Panc1 (cell line): ENCODE measurements at regions not wholly inside any gene's neighbourhood (a gene's known extent, or its start where the extent isn't known, plus 50 kb on each side); places are given as distances from the start of the nearest gene placed in this dataset.
"Not testable (repeated sequence)": the region's sequence is repeated elsewhere in the genome, so short reads cannot be mapped to it uniquely, and the experiment has no call there.

Experiments
- ATAC-seq: fragments of 200-7000 bp; cut with Tn5 transposase; 2 replicates; pipeline ENCODE4 v1.9.1; 2020; ENCODE audit warnings: mild to moderate bottlenecking, moderate library complexity
- BruUV-seq: library from RNA; stranded (reverse); fragments of 400-500 nt; replicated peaks from 2 replicates; lab custom pipeline; 2021; lab: Mats Ljungman, UMichigan
- CTCF ChIA-PET: fragments of 300-600 bp; sonication (Branson Sonifier 250); formaldehyde crosslinking; loops from one replicate; lab custom pipeline; 2022; ENCODE audit warnings: antibody characterized with exemption; lab: Charles Lee
- POLR2A ChIA-PET: fragments of 300-600 bp; sonication (Branson Sonifier 250); formaldehyde crosslinking; loops from one replicate; lab custom pipeline; 2022; ENCODE audit warnings: antibody characterized with exemption; lab: Charles Lee
- DNase-seq: peaks from one replicate; pipeline ENCODE4 v3.0.0-alpha.2; 2010; ENCODE audit warnings: low read depth, low spot score
- H3K27ac ChIP-seq: 2 replicates; pipeline ENCODE4 v1.5.1; 2011; ENCODE audit warnings: mild to moderate bottlenecking, low read length, inconsistent platforms
- H3K27me3 ChIP-seq: fragments of 200-500 bp; sonication (Bioruptor generic); 2 replicates; pipeline ENCODE4 v1.6.0; 2014; ENCODE audit warnings: low read length, inconsistent platforms; ENCODE audit not compliant: control insufficient read depth, insufficient read depth
- H3K36me3 ChIP-seq: fragments of 200-500 bp; sonication (Bioruptor generic); 2 replicates; pipeline ENCODE4 v1.5.1; 2014; ENCODE audit warnings: inconsistent platforms, mild to moderate bottlenecking, low read length, moderate library complexity; ENCODE audit not compliant: control insufficient read depth, insufficient read depth
- H3K4me1 ChIP-seq: 2 replicates; pipeline ENCODE4 v1.5.1; 2011; ENCODE audit warnings: inconsistent platforms, mild to moderate bottlenecking, low read length, moderate library complexity; ENCODE audit not compliant: control insufficient read depth, insufficient read depth
- H3K4me3 ChIP-seq, 2 experiments: 2 replicates each; pipeline ENCODE4 v1.5.1; 2011 to 2012; ENCODE audit warnings: low read depth in 2 of 2, low read length in 2 of 2, mild to moderate bottlenecking in 2 of 2, inconsistent platforms in 1 of 2, moderate library complexity in 1 of 2
- H3K9me3 ChIP-seq: fragments of 200-500 bp; sonication (Bioruptor generic); 2 replicates; pipeline ENCODE4 v1.5.1; 2014; ENCODE audit warnings: low read depth, mild to moderate bottlenecking, inconsistent platforms, low read length, moderate library complexity; ENCODE audit not compliant: control insufficient read depth, insufficient read depth
- POLR2AphosphoS5 ChIP-seq: IDR thresholded peaks from 2 replicates; pipeline ENCODE4 v1.6.1; 2012; ENCODE audit warnings: mild to moderate bottlenecking, low read depth, low read length, moderate library complexity
- REST ChIP-seq, 2 experiments: IDR thresholded peaks; 2 replicates each; pipeline ENCODE4 v1.6.1; 2011 to 2012; ENCODE audit warnings: low read depth in 2 of 2, control low read depth in 1 of 2, low read length in 1 of 2, mild to moderate bottlenecking in 1 of 2, moderate library complexity in 1 of 2; ENCODE audit not compliant: insufficient read depth in 1 of 2
- SIN3A ChIP-seq: IDR thresholded peaks from 2 replicates; pipeline ENCODE4 v1.6.1; 2012; ENCODE audit warnings: low read depth, mild to moderate bottlenecking, low read length, moderate library complexity, borderline replicate concordance; ENCODE audit not compliant: insufficient read depth
- TCF7L2 ChIP-seq: IDR thresholded peaks from 2 replicates; pipeline ENCODE4 v1.6.1; 2011; ENCODE audit warnings: mild to moderate bottlenecking, low read depth, low read length, inconsistent platforms
- in situ Hi-C: cut with HindIII; loops from 2 replicates; pipeline ENCODE4 v1.10.0; 2016; ENCODE audit warnings: low sequenced_read_pairs, low pct_unique_long_range_greater_than_20kb
- intact Hi-C: fragments of 100-400 bp; cut with micrococcal nuclease; formaldehyde crosslinking; loops from one replicate; pipeline ENCODE4 v1.10.0; 2022; ENCODE audit not compliant: unreplicated experiment
- TF ChIP-seq, protein P1 (sequence below): fragments of 450-650 bp; IDR thresholded peaks from 2 replicates; pipeline ENCODE4 v1.5.1; 2017; ENCODE audit warnings: mild to moderate bottlenecking

DNA sequence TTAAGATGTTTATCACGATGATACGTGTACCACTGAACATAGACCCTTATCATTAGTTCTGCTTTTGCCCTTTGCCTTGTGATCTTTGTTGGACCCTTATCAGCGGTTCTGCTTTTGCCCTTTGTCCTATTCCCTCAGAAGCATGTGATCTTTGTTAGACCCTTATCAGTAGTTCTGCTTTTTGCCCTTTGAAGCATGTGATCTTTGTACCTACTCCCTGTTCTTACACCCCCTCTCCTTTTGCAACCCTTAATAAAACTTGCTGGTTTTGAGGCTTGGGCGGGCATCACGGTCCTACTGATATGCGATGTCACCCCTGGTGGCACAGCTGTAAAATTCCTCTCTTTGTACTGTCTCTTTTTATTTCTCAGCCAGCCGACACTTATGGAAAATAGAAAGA, 117.0 kb downstream of the SDHAF3 start:
- H3K36me3 ChIP-seq, intact Hi-C loops, BruUV-seq, H3K27ac ChIP-seq, DNase-seq, H3K9me3 ChIP-seq, POLR2A ChIA-PET, CTCF ChIA-PET, ATAC-seq, H3K4me1 ChIP-seq, H3K27me3 ChIP-seq, in situ Hi-C loops, H3K4me3 ChIP-seq: not testable (repeated sequence)

- TF ChIP-seq REST (IDR thresholded peaks at IDR 0.05; ENCODE audit: insufficient read depth in 1 of 2, low read depth in 2 of 2, low read length in 1 of 2) (no peak), POLR2AphosphoS5 (no peak), TCF7L2 (no peak), SIN3A (no peak)
- TF ChIP-seq, protein P1, sequence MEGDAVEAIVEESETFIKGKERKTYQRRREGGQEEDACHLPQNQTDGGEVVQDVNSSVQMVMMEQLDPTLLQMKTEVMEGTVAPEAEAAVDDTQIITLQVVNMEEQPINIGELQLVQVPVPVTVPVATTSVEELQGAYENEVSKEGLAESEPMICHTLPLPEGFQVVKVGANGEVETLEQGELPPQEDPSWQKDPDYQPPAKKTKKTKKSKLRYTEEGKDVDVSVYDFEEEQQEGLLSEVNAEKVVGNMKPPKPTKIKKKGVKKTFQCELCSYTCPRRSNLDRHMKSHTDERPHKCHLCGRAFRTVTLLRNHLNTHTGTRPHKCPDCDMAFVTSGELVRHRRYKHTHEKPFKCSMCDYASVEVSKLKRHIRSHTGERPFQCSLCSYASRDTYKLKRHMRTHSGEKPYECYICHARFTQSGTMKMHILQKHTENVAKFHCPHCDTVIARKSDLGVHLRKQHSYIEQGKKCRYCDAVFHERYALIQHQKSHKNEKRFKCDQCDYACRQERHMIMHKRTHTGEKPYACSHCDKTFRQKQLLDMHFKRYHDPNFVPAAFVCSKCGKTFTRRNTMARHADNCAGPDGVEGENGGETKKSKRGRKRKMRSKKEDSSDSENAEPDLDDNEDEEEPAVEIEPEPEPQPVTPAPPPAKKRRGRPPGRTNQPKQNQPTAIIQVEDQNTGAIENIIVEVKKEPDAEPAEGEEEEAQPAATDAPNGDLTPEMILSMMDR: no peak
- Histone ChIP-seq H3K4me1 (no peaks in the 10 kb centered on the region), H3K9me3 (no peaks in the 10 kb centered on the region), H3K4me3 (no peak overlapping the region), H3K36me3 (no peaks in the 10 kb centered on the region), H3K27ac (no peak overlapping the region), H3K27me3 (no peaks in the 10 kb centered on the region)
- DNase-seq (no peak), ATAC-seq (no peak)
- ChIA-PET CTCF (no interaction called here), POLR2A (no interaction called here)
- intact Hi-C loops (no loop called here), in situ Hi-C loops (no loop called here)
- no TSS peak for BruUV-seq
These were observed 128.8 kb downstream of the SDHAF3 start for GRCh38 chr7:97246317-97246716.

DNA sequence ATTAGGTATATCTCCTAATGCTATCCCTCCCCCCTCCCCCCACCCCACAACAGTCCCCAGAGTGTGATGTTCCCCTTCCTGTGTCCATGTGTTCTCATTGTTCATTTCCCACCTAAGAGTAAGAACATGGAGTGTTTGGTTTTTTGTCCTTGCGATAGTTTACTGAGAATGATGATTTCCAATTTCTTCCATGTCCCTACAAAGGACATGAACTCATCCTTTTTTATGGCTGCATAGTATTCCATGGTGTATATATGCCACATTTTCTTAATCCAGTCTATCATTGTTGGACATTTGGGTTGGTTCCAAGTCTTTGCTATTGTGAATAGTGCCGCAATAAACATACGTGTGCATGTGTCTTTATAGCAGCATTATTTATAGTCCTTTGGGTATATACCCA, 140.7 kb downstream of the SDHAF3 start:
- DNase-seq, H3K9me3 ChIP-seq, in situ Hi-C loops, H3K36me3 ChIP-seq, POLR2A ChIA-PET, H3K4me3 ChIP-seq, H3K4me1 ChIP-seq, H3K27me3 ChIP-seq, intact Hi-C loops, ATAC-seq, H3K27ac ChIP-seq, CTCF ChIA-PET, BruUV-seq: not testable (repeated sequence)
